HG03469 (cell line): ENCODE measurements at regions not wholly inside any gene's neighbourhood (a gene's known extent, or its start where the extent isn't known, plus 50 kb on each side); places are given as distances from the start of the nearest gene placed in this dataset.
"Not testable (repeated sequence)": the region's sequence is repeated elsewhere in the genome, so short reads cannot be mapped to it uniquely, and the experiment has no call there.

Source experiments
- ATAC-seq: cut with Tn5 transposase; IDR thresholded peaks from one replicate; pipeline ENCODE4 v1.9.1; 2021; ENCODE audit warnings: mild to moderate bottlenecking, moderate library complexity, moderate number of reproducible peaks; ENCODE audit not compliant: unreplicated experiment

GRCh38 chr4:141290771-141291170 lies 70.1 kb downstream of the ZNF330 start:
- ATAC-seq, result no peak

GRCh38 chr4:141294306-141294705 lies 73.6 kb downstream of the ZNF330 start:
- no peak for ATAC-seq

- no peak for ATAC-seq
Observed at GRCh38 chr4:141301216-141301615, 80.5 kb downstream of the ZNF330 start.

GRCh38 chr4:141302924-141303323 lies 82.2 kb downstream of the ZNF330 start:
- ATAC-seq, result no peak

- ATAC-seq, result no peak
Observed at GRCh38 chr4:141304346-141304745, 83.7 kb downstream of the ZNF330 start.

GRCh38 chr4:141306331-141306730 lies 85.6 kb downstream of the ZNF330 start:
- no peak for ATAC-seq

GRCh38 chr4:141307241-141307689 lies 86.6 kb downstream of the ZNF330 start:
- peak; percentile 100 for ATAC-seq

GRCh38 chr4:141309874-141310273 lies 89.2 kb downstream of the ZNF330 start:
- ATAC-seq, result no peak

- no peak for ATAC-seq
Observed at GRCh38 chr4:141311246-141312204, 90.8 kb downstream of the ZNF330 start.

GRCh38 chr4:141314627-141315026 lies 93.9 kb downstream of the ZNF330 start:
- no peak for ATAC-seq

GRCh38 chr4:141328560-141329173 lies 108.0 kb downstream of the ZNF330 start:
- no peak for ATAC-seq

GRCh38 chr4:141329174-141329569 lies 108.5 kb downstream of the ZNF330 start:
- ATAC-seq, result no peak

- no peak for ATAC-seq
Observed at GRCh38 chr4:141330616-141331015, 109.9 kb downstream of the ZNF330 start.

GRCh38 chr4:141331534-141332358 lies 111.1 kb downstream of the ZNF330 start:
- no peak for ATAC-seq

GRCh38 chr4:141332359-141333181 lies 111.9 kb downstream of the ZNF330 start:
- ATAC-seq, result not testable (repeated sequence)

GRCh38 chr4:141333456-141334230 lies 112.9 kb downstream of the ZNF330 start:
- ATAC-seq, result not testable (repeated sequence)

GRCh38 chr4:141335166-141335565 lies 114.5 kb downstream of the ZNF330 start:
- no peak for ATAC-seq

GRCh38 chr4:141338238-141338637 lies 117.5 kb downstream of the ZNF330 start:
- no peak for ATAC-seq

- no peak for ATAC-seq
Observed at GRCh38 chr4:141339391-141339790, 118.7 kb downstream of the ZNF330 start.
